ENCODE measurements at regions not wholly inside any gene's neighbourhood (a gene's known extent, or its start where the extent isn't known, plus 50 kb on each side); places are given as distances from the start of the nearest gene placed in this dataset.

GRCh38 chr4:13126976-13127910 is 356.9 kb downstream of the RAB28 start:
- DNase-seq, result no peak

GRCh38 chr4:13118633-13119032 is 365.5 kb downstream of the RAB28 start:
- no peak for DNase-seq

GRCh38 chr4:13117185-13117584 is 367.0 kb downstream of the RAB28 start:
- DNase-seq, result no peak

- no peak for DNase-seq
Measured at GRCh38 chr4:13112030-13112429, 372.1 kb downstream of the RAB28 start.

- no peak for DNase-seq
Measured at GRCh38 chr4:13109536-13109935, 374.6 kb downstream of the RAB28 start.

- DNase-seq, result no peak
Measured at GRCh38 chr4:13108096-13108495, 376.0 kb downstream of the RAB28 start.

- no peak for DNase-seq
Measured at GRCh38 chr4:13103382-13104015, 380.6 kb downstream of the RAB28 start.

GRCh38 chr4:13102092-13102742 is 381.9 kb downstream of the RAB28 start:
- DNase-seq, result no peak

- no peak for DNase-seq
Measured at GRCh38 chr4:13097971-13098370, 386.2 kb downstream of the RAB28 start.

- DNase-seq, result no peak
Measured at GRCh38 chr4:13095722-13096121, 388.4 kb downstream of the RAB28 start.

- DNase-seq, result no peak
Measured at GRCh38 chr4:13093170-13093569, 391.0 kb downstream of the RAB28 start.

- no peak for DNase-seq
Measured at GRCh38 chr4:13092702-13093101, 391.4 kb downstream of the RAB28 start.

- DNase-seq, result no peak
Measured at GRCh38 chr4:13089659-13089998, 394.5 kb downstream of the RAB28 start.

GRCh38 chr4:13088726-13089658 is 395.1 kb downstream of the RAB28 start:
- no peak for DNase-seq

GRCh38 chr4:13087041-13087440 is 397.1 kb downstream of the RAB28 start:
- no peak for DNase-seq

- DNase-seq, result no peak
Measured at GRCh38 chr4:13084210-13084609, 399.9 kb downstream of the RAB28 start.

GRCh38 chr4:13081830-13082229 is 402.3 kb downstream of the RAB28 start:
- no peak for DNase-seq

- no peak for DNase-seq
Measured at GRCh38 chr4:13067077-13067476, 417.1 kb downstream of the RAB28 start.

- no peak for DNase-seq
Measured at GRCh38 chr4:13059019-13059418, 425.1 kb downstream of the RAB28 start.

- DNase-seq, result no peak
Measured at GRCh38 chr4:13056630-13057189, 427.4 kb downstream of the RAB28 start.

GRCh38 chr4:13054420-13054970 is 429.6 kb downstream of the RAB28 start:
- DNase-seq, result no peak

- DNase-seq, result no peak
Measured at GRCh38 chr4:13047591-13047990, 436.5 kb downstream of the RAB28 start.
